ACHN (cell line): ENCODE measurements at regions not wholly inside any gene's neighbourhood (a gene's known extent, or its start where the extent isn't known, plus 50 kb on each side); places are given as distances from the start of the nearest gene placed in this dataset.

Experiments used
- DNase-seq: peaks from one replicate; pipeline ENCODE4 v3.0.0-alpha.2; 2015
- in situ Hi-C: cut with HindIII; loops from 2 replicates; pipeline ENCODE4 v1.10.0; 2017; ENCODE audit warnings: low sequenced_read_pairs, low pct_ligation_motif_present, low pct_unique_long_range_greater_than_20kb

- no peak for DNase-seq
- in situ Hi-C loops, result no loop called here
Measured at GRCh38 chr11:37632748-37633147, 1034.7 kb upstream of the RAG2 start.

- DNase-seq, result no peak
- in situ Hi-C loops, result no loop called here
Measured at GRCh38 chr11:37630866-37631265, 1032.8 kb upstream of the RAG2 start.

- no peak for DNase-seq
- in situ Hi-C loops, result no loop called here
Measured at GRCh38 chr11:37623778-37624177, 1025.7 kb upstream of the RAG2 start.

GRCh38 chr11:37621662-37622061 lies 1023.6 kb upstream of the RAG2 start:
- in situ Hi-C loops, result no loop called here
- DNase-seq, result no peak

- DNase-seq, result no peak
- in situ Hi-C loops, result no loop called here
Measured at GRCh38 chr11:37616291-37616690, 1018.3 kb upstream of the RAG2 start.

GRCh38 chr11:37613031-37613430 lies 1015.0 kb upstream of the RAG2 start:
- no peak for DNase-seq
- in situ Hi-C loops, result no loop called here

GRCh38 chr11:37612146-37612545 lies 1014.1 kb upstream of the RAG2 start:
- in situ Hi-C loops, result no loop called here
- DNase-seq, result no peak

GRCh38 chr11:37605229-37605628 lies 1007.2 kb upstream of the RAG2 start:
- in situ Hi-C loops, result no loop called here
- no peak for DNase-seq

- in situ Hi-C loops, result no loop called here
- DNase-seq, result no peak
Measured at GRCh38 chr11:37598381-37598780, 1000.3 kb upstream of the RAG2 start.

GRCh38 chr11:37597776-37598175 lies 999.7 kb upstream of the RAG2 start:
- in situ Hi-C loops, result no loop called here
- DNase-seq, result no peak

- DNase-seq, result no peak
- in situ Hi-C loops, result no loop called here
Measured at GRCh38 chr11:37595845-37596244, 997.8 kb upstream of the RAG2 start.

- in situ Hi-C loops, result no loop called here
- no peak for DNase-seq
Measured at GRCh38 chr11:37574361-37574760, 976.3 kb upstream of the RAG2 start.

GRCh38 chr11:37572491-37573171 lies 974.6 kb upstream of the RAG2 start:
- in situ Hi-C loops, result no loop called here
- DNase-seq, result no peak

- in situ Hi-C loops, result no loop called here
- DNase-seq, result no peak
Measured at GRCh38 chr11:37571246-37571645, 973.2 kb upstream of the RAG2 start.

- in situ Hi-C loops, result no loop called here
- DNase-seq, result no peak
Measured at GRCh38 chr11:37560991-37561390, 963.0 kb upstream of the RAG2 start.

GRCh38 chr11:37560346-37560745 lies 962.3 kb upstream of the RAG2 start:
- DNase-seq, result no peak
- in situ Hi-C loops, result no loop called here

GRCh38 chr11:37558619-37559210 lies 960.7 kb upstream of the RAG2 start:
- in situ Hi-C loops, result no loop called here
- no peak for DNase-seq

- in situ Hi-C loops, result no loop called here
- DNase-seq, result no peak
Measured at GRCh38 chr11:37557990-37558389, 960.0 kb upstream of the RAG2 start.

- in situ Hi-C loops, result no loop called here
- DNase-seq, result no peak
Measured at GRCh38 chr11:37552284-37552683, 954.2 kb upstream of the RAG2 start.

GRCh38 chr11:37544491-37544890 lies 946.5 kb upstream of the RAG2 start:
- in situ Hi-C loops, result no loop called here
- DNase-seq, result no peak
